Activated CD4-positive, alpha-beta memory T cell treated with anti-CD3 and anti-CD28 coated beads for 36 hours (primary cell): ENCODE measurements at regions not wholly inside any gene's neighbourhood (a gene's known extent, or its start where the extent isn't known, plus 50 kb on each side); places are given as distances from the start of the nearest gene placed in this dataset.

Experiments
- CTCF ChIA-PET: fragments of 350-600 bp; sonication (Branson Sonifier 250); formaldehyde crosslinking; loops from one replicate; lab custom pipeline; 2021; ENCODE audit warnings: antibody characterized with exemption, inconsistent platforms; lab: Charles Lee
- POLR2A ChIA-PET: fragments of 350-600 bp; sonication (Branson Sonifier 250); formaldehyde crosslinking; loops from one replicate; lab custom pipeline; 2021; ENCODE audit warnings: antibody characterized with exemption; lab: Charles Lee
- DNase-seq: peaks from one replicate; pipeline ENCODE4 v3.0.0-alpha.2; 2020
- H3K27ac Mint-ChIP-seq: one replicate; pipeline ENCODE4 v1.8.0; 2021; ENCODE audit warnings: mixed read lengths
- H3K27me3 Mint-ChIP-seq: one replicate; pipeline ENCODE4 v1.8.0; 2021; ENCODE audit warnings: mixed read lengths
- H3K36me3 Mint-ChIP-seq: one replicate; pipeline ENCODE4 v1.8.0; 2021; ENCODE audit warnings: mixed read lengths
- H3K4me1 Mint-ChIP-seq: one replicate; pipeline ENCODE4 v1.8.0; 2021; ENCODE audit warnings: low read depth, mixed read lengths
- H3K4me3 Mint-ChIP-seq: one replicate; pipeline ENCODE4 v1.8.0; 2021; ENCODE audit warnings: mild to moderate bottlenecking, mixed read lengths
- H3K9me3 Mint-ChIP-seq: one replicate; pipeline ENCODE4 v1.8.0; 2021; ENCODE audit warnings: mixed read lengths
- intact Hi-C: fragments of 100-400 bp; cut with micrococcal nuclease; formaldehyde crosslinking; loops from one replicate; pipeline ENCODE4 v1.15.1; 2023

- CTCF ChIA-PET = no interaction called here
- POLR2A ChIA-PET = no interaction called here
- H3K36me3 Mint-ChIP-seq = no peaks in the 10 kb centered on the region
- H3K4me1 Mint-ChIP-seq = no peaks in the 10 kb centered on the region
- intact Hi-C loops = no loop called here
- no peak for DNase-seq
- H3K27ac Mint-ChIP-seq = no peak overlapping the region
- H3K27me3 Mint-ChIP-seq = peaks cover 25% of the 10 kb centered on the region
- H3K9me3 Mint-ChIP-seq = peaks cover 2% of the 10 kb centered on the region
- H3K4me3 Mint-ChIP-seq = no peak overlapping the region
Observed at GRCh38 chr17:5947701-5948180, 122.4 kb upstream of the WSCD1 start.

GRCh38 chr17:5948811-5949210 lies 121.4 kb upstream of the WSCD1 start:
- Mint-ChIP-seq H3K9me3 (peaks cover 2% of the 10 kb centered on the region), H3K27me3 (peaks cover 24% of the 10 kb centered on the region), H3K4me3 (no peak overlapping the region), H3K27ac (no peak overlapping the region), H3K36me3 (no peaks in the 10 kb centered on the region), H3K4me1 (no peaks in the 10 kb centered on the region)
- DNase-seq = no peak
- ChIA-PET POLR2A (no interaction called here), CTCF (no interaction called here)
- intact Hi-C loops = no loop called here

- ChIA-PET CTCF (no interaction called here), POLR2A (no interaction called here)
- peaks cover 7% of the 10 kb centered on the region for H3K9me3 Mint-ChIP-seq
- H3K27me3 Mint-ChIP-seq = peaks cover 19% of the 10 kb centered on the region
- H3K36me3 Mint-ChIP-seq = no peaks in the 10 kb centered on the region
- intact Hi-C loops = no loop called here
- H3K4me3 Mint-ChIP-seq = no peak overlapping the region
- DNase-seq = no peak
- H3K4me1 Mint-ChIP-seq = no peaks in the 10 kb centered on the region
- H3K27ac Mint-ChIP-seq = no peak overlapping the region
Observed at GRCh38 chr17:5950878-5951277, 119.3 kb upstream of the WSCD1 start.

GRCh38 chr17:5951912-5952311 lies 118.3 kb upstream of the WSCD1 start:
- DNase-seq = no peak
- Mint-ChIP-seq H3K27ac (no peak overlapping the region), H3K4me1 (no peaks in the 10 kb centered on the region), H3K27me3 (peaks cover 20% of the 10 kb centered on the region), H3K9me3 (peaks cover 9% of the 10 kb centered on the region), H3K4me3 (no peak overlapping the region), H3K36me3 (no peaks in the 10 kb centered on the region)
- CTCF ChIA-PET = no interaction called here
- intact Hi-C loops = no loop called here
- POLR2A ChIA-PET = no interaction called here

- Mint-ChIP-seq H3K9me3 (peaks cover 9% of the 10 kb centered on the region), H3K27ac (no peak overlapping the region), H3K4me1 (no peaks in the 10 kb centered on the region), H3K36me3 (no peaks in the 10 kb centered on the region), H3K27me3 (peaks cover 23% of the 10 kb centered on the region), H3K4me3 (no peak overlapping the region)
- DNase-seq = no peak
- intact Hi-C loops = no loop called here
- ChIA-PET CTCF (no interaction called here), POLR2A (no interaction called here)
Observed at GRCh38 chr17:5952518-5952917, 117.7 kb upstream of the WSCD1 start.

GRCh38 chr17:5955764-5956163 lies 114.4 kb upstream of the WSCD1 start:
- no peak overlapping the region for H3K27ac Mint-ChIP-seq
- peaks cover 8% of the 10 kb centered on the region for H3K27me3 Mint-ChIP-seq
- ChIA-PET CTCF (no interaction called here), POLR2A (no interaction called here)
- H3K9me3 Mint-ChIP-seq = peaks cover 9% of the 10 kb centered on the region
- H3K36me3 Mint-ChIP-seq = no peaks in the 10 kb centered on the region
- intact Hi-C loops = no loop called here
- no peak for DNase-seq
- no peak overlapping the region for H3K4me3 Mint-ChIP-seq
- no peaks in the 10 kb centered on the region for H3K4me1 Mint-ChIP-seq

GRCh38 chr17:5958850-5959249 lies 111.3 kb upstream of the WSCD1 start:
- Mint-ChIP-seq H3K4me1 (no peaks in the 10 kb centered on the region), H3K36me3 (no peaks in the 10 kb centered on the region), H3K4me3 (no peak overlapping the region), H3K27ac (no peak overlapping the region), H3K9me3 (peaks cover 9% of the 10 kb centered on the region), H3K27me3 (peaks cover 8% of the 10 kb centered on the region)
- no peak for DNase-seq
- intact Hi-C loops = no loop called here
- ChIA-PET POLR2A (interaction anchor here (0.7 kb wide), 1 partner anchor 160 kb away, joined by 5 read pairs; no protein-coding TSS in a partner anchor), CTCF (no interaction called here)

- Mint-ChIP-seq H3K4me1 (no peaks in the 10 kb centered on the region), H3K9me3 (no peaks in the 10 kb centered on the region), H3K27me3 (peaks cover 6% of the 10 kb centered on the region), H3K4me3 (no peak overlapping the region), H3K36me3 (no peaks in the 10 kb centered on the region), H3K27ac (no peak overlapping the region)
- no peak for DNase-seq
- intact Hi-C loops = no loop called here
- ChIA-PET POLR2A (no interaction called here), CTCF (no interaction called here)
Observed at GRCh38 chr17:5962371-5962770, 107.8 kb upstream of the WSCD1 start.

GRCh38 chr17:5971969-5972368 lies 98.2 kb upstream of the WSCD1 start:
- no peaks in the 10 kb centered on the region for H3K36me3 Mint-ChIP-seq
- no peak overlapping the region for H3K4me3 Mint-ChIP-seq
- peaks cover 13% of the 10 kb centered on the region for H3K9me3 Mint-ChIP-seq
- ChIA-PET POLR2A (no interaction called here), CTCF (no interaction called here)
- H3K27ac Mint-ChIP-seq = no peak overlapping the region
- no peak for DNase-seq
- intact Hi-C loops = no loop called here
- H3K27me3 Mint-ChIP-seq = peaks cover 16% of the 10 kb centered on the region
- H3K4me1 Mint-ChIP-seq = no peaks in the 10 kb centered on the region

GRCh38 chr17:5973410-5973809 lies 96.8 kb upstream of the WSCD1 start:
- intact Hi-C loops = no loop called here
- no peak for DNase-seq
- Mint-ChIP-seq H3K4me3 (no peak overlapping the region), H3K27ac (no peak overlapping the region), H3K27me3 (peaks cover 14% of the 10 kb centered on the region), H3K4me1 (no peaks in the 10 kb centered on the region), H3K9me3 (peaks cover 13% of the 10 kb centered on the region), H3K36me3 (no peaks in the 10 kb centered on the region)
- ChIA-PET CTCF (no interaction called here), POLR2A (no interaction called here)

GRCh38 chr17:5975661-5976060 lies 94.5 kb upstream of the WSCD1 start:
- Mint-ChIP-seq H3K4me3 (no peak overlapping the region), H3K27me3 (peaks cover 10% of the 10 kb centered on the region), H3K9me3 (peaks cover 13% of the 10 kb centered on the region), H3K4me1 (no peaks in the 10 kb centered on the region), H3K27ac (no peak overlapping the region), H3K36me3 (no peaks in the 10 kb centered on the region)
- POLR2A ChIA-PET = no interaction called here
- DNase-seq = no peak
- CTCF ChIA-PET = no interaction called here
- intact Hi-C loops = no loop called here

GRCh38 chr17:5976251-5976650 lies 93.9 kb upstream of the WSCD1 start:
- H3K27me3 Mint-ChIP-seq = peaks cover 8% of the 10 kb centered on the region
- H3K9me3 Mint-ChIP-seq = peaks cover 13% of the 10 kb centered on the region
- CTCF ChIA-PET = no interaction called here
- no peaks in the 10 kb centered on the region for H3K36me3 Mint-ChIP-seq
- H3K4me3 Mint-ChIP-seq = no peak overlapping the region
- intact Hi-C loops = no loop called here
- H3K4me1 Mint-ChIP-seq = no peaks in the 10 kb centered on the region
- POLR2A ChIA-PET = no interaction called here
- DNase-seq = no peak
- no peak overlapping the region for H3K27ac Mint-ChIP-seq

GRCh38 chr17:5978496-5978895 lies 91.7 kb upstream of the WSCD1 start:
- Mint-ChIP-seq H3K27ac (no peak overlapping the region), H3K36me3 (no peaks in the 10 kb centered on the region), H3K4me1 (no peaks in the 10 kb centered on the region), H3K27me3 (peaks cover 10% of the 10 kb centered on the region), H3K9me3 (peaks cover 7% of the 10 kb centered on the region), H3K4me3 (no peak overlapping the region)
- CTCF ChIA-PET = no interaction called here
- intact Hi-C loops = no loop called here
- POLR2A ChIA-PET = no interaction called here
- no peak for DNase-seq
